ENCODE measurements at regions not wholly inside any gene's neighbourhood (a gene's known extent, or its start where the extent isn't known, plus 50 kb on each side); places are given as distances from the start of the nearest gene placed in this dataset.
"Not testable (repeated sequence)": the region's sequence is repeated elsewhere in the genome, so short reads cannot be mapped to it uniquely, and the experiment has no call there.

DNA sequence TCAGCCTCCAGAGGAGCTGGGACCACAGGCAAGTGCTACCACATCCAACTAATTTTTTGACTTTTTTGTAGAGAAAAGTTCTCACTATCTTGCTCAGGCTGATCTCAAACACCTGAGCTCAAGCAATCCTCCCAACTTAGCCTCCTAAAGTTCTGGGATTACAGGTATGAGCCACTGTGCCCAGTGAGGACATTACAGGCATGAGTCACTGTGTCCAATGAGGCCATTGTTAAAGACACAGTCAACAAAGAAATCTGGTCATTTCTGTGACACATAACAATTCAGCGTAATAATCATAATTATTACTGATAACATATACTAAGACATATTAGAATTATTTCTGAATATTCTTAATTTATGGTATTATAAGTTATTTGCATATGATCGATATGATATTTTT is 463.4 kb upstream of the NDN start:
- no peak for DNase-seq (ENCODE audit: low read depth)

GRCh38 chr15:24158306-24158705 is 471.2 kb upstream of the NDN start:
- not testable (repeated sequence) for DNase-seq (ENCODE audit: low read depth)

DNA sequence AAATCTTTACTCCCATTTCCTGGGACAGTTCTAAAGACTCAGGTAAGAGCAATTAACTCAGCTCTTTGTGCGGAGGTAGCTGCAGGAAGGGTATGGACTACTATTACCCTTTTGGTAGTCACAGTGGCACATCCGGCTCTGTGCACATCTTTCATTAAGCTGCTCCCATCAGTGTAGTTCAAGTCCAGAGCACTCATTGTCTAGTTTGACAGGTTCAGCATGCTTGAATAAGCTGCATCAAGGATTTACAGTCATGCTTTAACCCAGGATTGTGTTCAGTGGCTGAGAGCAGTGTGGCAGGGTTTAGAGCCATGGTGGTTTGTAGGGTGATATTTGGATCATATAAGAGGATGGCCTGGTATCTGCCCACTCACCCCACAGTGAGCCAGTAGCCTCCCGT is 478.4 kb upstream of the NDN start:
- DNase-seq (ENCODE audit: low read depth): not testable (repeated sequence)

DNA sequence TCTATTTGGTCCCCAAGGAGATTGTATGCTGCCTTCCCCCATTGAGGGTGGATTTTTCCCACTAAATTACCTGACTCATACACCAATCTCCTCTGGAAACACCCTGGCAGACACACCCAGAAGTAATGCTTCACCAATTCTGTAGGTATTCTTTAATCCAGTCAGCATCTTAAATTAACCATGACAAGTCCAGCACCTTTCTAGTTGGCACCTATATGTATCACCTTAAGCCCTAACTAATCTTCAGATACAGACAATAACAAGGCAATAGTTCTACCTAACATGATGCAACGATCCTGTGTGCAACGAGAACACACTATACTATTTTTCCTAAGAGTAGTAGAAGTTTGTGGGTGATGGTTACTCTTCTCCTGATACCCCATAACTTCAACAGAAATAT is 473.3 kb upstream of the NPAP1 start:
- not testable (repeated sequence) for DNase-seq (ENCODE audit: low read depth)

- DNase-seq (ENCODE audit: low read depth): not testable (repeated sequence)
Measured at GRCh38 chr15:24211742-24212476, 463.7 kb upstream of the NPAP1 start.

DNA sequence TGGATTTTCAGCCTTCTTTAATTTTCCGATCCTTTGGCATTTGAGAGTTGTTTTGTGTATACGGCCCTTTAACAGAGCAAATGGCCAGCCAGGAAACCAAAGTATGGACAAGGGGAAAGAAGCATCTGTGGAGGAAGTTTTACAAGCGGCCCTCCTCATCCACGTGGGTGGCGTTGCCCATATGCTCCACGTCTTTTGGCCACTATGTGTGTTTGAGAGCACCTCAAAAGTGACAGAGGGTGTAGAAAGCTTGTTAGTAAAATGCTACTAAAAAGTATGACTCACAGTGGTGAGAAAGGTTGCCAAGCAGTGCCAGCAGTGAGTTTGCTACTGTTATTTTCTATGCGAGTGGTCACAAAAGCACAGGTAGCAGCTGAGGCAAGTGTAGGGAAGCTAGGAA is 451.8 kb upstream of the NPAP1 start:
- DNase-seq (ENCODE audit: low read depth): no peak

- no peak for DNase-seq (ENCODE audit: low read depth)
Measured at GRCh38 chr15:24224161-24224560, 451.4 kb upstream of the NPAP1 start.

GRCh38 chr15:24228922-24229321 is 446.7 kb upstream of the NPAP1 start:
- not testable (repeated sequence) for DNase-seq (ENCODE audit: low read depth)

DNA sequence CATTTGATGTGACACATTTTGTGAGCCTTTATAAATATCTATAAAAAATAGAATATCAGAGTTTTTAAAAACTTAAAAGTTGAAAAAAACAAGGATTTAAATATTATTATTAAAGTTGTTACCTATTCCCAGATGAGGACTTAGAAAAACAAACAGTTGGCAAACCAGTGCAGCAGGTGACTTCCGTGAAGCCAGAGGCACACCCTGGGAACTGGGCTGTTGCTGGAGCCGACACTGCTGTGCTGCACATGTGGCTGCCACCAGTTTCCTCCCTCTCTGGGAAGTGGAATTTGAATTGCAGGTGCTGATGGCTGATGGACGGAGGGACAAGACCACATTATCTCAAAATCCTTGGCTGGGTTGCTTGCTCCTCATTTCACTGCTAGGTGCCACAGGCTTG is 442.4 kb upstream of the NPAP1 start:
- not testable (repeated sequence) for DNase-seq (ENCODE audit: low read depth)

GRCh38 chr15:24240580-24240979 is 435.0 kb upstream of the NPAP1 start:
- DNase-seq (ENCODE audit: low read depth): not testable (repeated sequence)

- DNase-seq (ENCODE audit: low read depth): not testable (repeated sequence)
Measured at GRCh38 chr15:24259106-24259505, 416.5 kb upstream of the NPAP1 start.

GRCh38 chr15:24260407-24260806 is 415.2 kb upstream of the NPAP1 start:
- not testable (repeated sequence) for DNase-seq (ENCODE audit: low read depth)

GRCh38 chr15:24260854-24261253 is 414.7 kb upstream of the NPAP1 start:
- not testable (repeated sequence) for DNase-seq (ENCODE audit: low read depth)

DNA sequence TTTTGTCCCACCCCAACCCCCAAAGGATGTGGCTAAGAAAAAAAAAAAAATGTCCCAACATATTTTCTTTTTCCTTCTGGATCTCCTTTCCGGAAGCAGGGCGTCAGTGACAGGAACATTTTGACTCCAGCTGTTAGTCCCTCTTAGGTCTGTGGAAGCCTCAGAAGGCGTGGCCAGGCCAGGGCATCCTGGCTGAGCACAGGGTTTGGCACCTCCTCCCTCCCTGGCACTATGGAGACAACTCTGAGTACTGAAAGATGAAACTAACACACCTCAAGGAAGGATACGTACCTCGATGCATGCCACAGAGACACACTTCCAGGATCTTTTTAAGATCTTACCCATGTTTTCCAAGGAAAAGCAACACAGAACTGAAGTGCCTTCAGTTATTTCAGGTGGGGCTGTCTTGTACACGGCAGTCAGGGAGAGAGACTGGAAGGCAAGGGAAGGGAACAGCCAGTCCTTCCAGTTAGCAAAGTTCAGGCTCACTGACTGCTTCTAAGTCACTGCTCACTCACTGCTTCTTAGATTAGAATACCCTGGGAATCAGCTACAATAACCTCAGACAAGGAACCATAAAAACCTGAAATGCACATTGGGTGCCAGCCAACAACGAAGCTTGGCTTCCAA is 406.9 kb upstream of the NPAP1 start:
- DNase-seq (ENCODE audit: low read depth): not testable (repeated sequence)

DNA sequence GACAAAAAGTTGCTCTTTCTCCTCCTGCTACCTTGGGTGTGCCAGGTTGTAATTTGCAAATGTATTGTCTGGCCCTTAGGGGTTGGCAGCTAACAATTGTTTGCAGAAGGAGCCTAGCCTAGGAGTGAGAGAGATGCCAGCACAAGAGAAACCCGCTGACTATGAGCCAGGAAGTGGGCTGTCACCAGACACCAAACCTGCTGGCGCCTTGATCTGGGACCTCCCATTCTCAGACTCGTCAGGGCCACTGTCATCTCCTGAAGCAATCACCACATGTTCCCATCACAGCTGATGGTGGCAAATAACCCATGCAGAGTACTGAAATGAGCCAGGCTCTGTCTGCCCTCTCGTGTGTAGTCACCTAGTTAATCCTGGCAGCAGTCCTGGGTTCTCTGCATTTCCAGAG is 406.4 kb upstream of the NPAP1 start:
- no peak for DNase-seq (ENCODE audit: low read depth)

DNA sequence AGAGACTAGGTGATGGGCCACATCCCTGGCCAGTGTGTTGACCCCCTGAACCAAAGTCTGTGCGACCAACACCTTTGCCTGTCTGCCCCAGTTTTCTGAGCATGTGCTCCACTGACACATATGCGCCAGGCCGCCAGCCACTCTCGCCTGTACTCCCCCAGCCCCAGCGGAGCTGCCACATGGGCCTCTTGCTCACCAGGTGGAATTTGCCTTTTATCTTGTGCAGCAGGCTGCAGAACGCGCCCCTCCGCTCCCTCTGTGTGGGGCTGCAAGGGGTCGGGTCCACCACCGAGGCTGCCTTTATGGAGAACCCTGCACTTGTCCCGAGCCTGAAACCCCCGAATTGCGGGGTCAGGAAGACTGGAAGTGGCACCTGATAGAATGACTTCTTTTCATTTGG is 405.7 kb upstream of the NPAP1 start:
- no peak for DNase-seq (ENCODE audit: low read depth)

DNA sequence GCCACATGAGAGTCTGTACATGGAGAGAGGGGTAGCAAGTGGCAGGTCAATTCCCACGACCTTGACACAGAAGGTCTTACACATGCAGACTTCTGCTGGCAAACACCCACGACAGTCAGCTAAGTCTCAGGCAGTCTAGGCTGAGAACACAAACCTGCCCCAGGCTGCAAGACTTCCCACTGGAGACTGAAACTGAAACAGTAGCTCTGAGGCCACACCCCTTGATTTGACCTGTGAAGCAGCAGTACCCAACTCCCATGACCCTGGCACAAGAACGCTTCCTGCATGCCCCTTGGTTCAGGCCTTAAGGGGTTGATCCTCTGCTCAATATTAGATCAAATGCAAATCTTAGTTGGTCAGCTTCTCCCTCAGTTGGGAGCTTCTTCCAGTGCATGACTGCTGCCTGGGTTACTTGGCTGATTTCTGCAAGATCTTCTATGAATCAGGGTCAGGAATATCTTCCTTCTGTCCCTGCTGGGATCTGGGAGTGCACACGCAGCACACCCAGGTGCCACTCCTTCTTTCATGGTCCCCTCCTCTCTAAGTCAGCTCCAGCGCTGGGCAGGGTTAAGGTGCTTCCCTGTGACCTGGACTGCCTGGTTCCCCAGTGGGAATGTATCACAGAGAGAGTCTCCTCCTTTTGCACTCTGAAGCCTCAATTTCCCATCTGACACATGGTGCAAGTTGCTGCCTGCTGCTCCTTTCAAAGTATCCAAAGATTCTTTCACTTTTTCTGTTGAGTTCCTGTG is 403.9 kb upstream of the NPAP1 start:
- not testable (repeated sequence) for DNase-seq (ENCODE audit: low read depth)

- DNase-seq (ENCODE audit: low read depth): no peak
Measured at GRCh38 chr15:24292837-24293236, 382.7 kb upstream of the NPAP1 start.

GRCh38 chr15:24300804-24301368 is 374.7 kb upstream of the NPAP1 start:
- not testable (repeated sequence) for DNase-seq (ENCODE audit: low read depth)

GRCh38 chr15:24301999-24302398 is 373.6 kb upstream of the NPAP1 start:
- not testable (repeated sequence) for DNase-seq (ENCODE audit: low read depth)

- DNase-seq (ENCODE audit: low read depth): not testable (repeated sequence)
Measured at GRCh38 chr15:24304747-24305146, 370.8 kb upstream of the NPAP1 start.

DNA sequence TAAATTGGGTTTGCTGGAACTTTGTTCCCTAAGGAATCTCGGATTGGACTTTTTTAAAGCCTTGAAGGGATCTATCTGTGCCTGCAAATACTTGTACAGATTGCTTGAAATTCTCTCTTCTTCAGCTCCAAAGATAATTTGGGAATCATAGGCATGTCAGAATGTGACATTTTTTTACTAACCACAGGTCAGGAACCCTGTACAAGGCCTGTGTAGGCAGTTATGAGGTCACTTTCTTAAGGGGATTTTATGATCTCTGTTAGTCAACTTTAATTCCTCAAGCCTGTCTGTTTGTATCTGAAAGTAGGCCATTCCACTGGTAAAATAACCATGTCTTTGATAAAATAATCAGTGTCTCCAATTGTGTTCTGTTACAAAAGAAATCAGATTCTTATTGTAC is 369.9 kb upstream of the NPAP1 start:
- not testable (repeated sequence) for DNase-seq (ENCODE audit: low read depth)

DNA sequence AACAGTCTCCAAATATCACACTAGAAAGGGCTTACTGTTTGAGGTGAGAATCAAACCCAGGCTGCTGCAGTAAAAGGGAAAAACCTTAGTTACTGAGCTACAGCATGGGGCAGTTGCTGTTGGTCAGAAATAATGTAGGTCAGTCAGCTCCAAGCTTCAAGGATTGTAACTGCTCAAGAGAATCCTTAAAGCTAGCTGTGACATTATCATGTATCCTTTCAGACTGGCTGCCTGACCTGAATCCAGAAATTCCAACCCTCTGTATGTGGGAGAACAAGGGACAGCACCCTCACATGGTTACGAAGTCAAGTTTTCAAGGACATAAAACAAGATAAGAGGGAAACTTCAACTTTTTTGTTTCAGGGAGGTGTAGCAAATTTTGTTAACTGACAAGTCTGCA is 365.9 kb upstream of the NPAP1 start:
- not testable (repeated sequence) for DNase-seq (ENCODE audit: low read depth)
